BE2C (cell line): ENCODE measurements at regions not wholly inside any gene's neighbourhood (a gene's known extent, or its start where the extent isn't known, plus 50 kb on each side); places are given as distances from the start of the nearest gene placed in this dataset.

Source experiments
- DNase-seq: peaks from one replicate; pipeline ENCODE4 v3.0.0-alpha.2; 2020
- H3K27me3 ChIP-seq: fragments of 250-450 bp; sonication (Bioruptor Pico); 2 replicates; pipeline ENCODE4 v1.5.1; 2020; ENCODE audit warnings: mild to moderate bottlenecking
- H3K36me3 ChIP-seq: fragments of 250-450 bp; sonication (Bioruptor Pico); 2 replicates; pipeline ENCODE4 v1.5.1; 2020; ENCODE audit warnings: mild to moderate bottlenecking
- H3K4me1 ChIP-seq: fragments of 250-450 bp; sonication (Bioruptor Pico); 2 replicates; pipeline ENCODE4 v1.5.1; 2020
- H3K4me3 ChIP-seq: 2 replicates; pipeline ENCODE4 v1.5.1; 2011; ENCODE audit warnings: low read depth, low read length
- H3K9me3 ChIP-seq: fragments of 250-450 bp; sonication (Bioruptor Pico); 2 replicates; pipeline ENCODE4 v1.5.1; 2020
- CTCF ChIP-seq: IDR thresholded peaks from 2 replicates; pipeline ENCODE4 v1.5.1; 2012; ENCODE audit warnings: mild to moderate bottlenecking, low read depth, low read length

- no peak for DNase-seq
- no peaks in the 10 kb centered on the region for H3K36me3 ChIP-seq
- H3K27me3 ChIP-seq: no peaks in the 10 kb centered on the region
- TF ChIP-seq CTCF: no peak
- H3K9me3 ChIP-seq: no peaks in the 10 kb centered on the region
- H3K4me3 ChIP-seq: no peak overlapping the region
- H3K4me1 ChIP-seq: no peaks in the 10 kb centered on the region
These were observed 265.6 kb upstream of the DCBLD2 start for GRCh38 chr3:99167071-99167470.

GRCh38 chr3:99163314-99163713 is 261.8 kb upstream of the DCBLD2 start:
- H3K9me3 ChIP-seq: no peaks in the 10 kb centered on the region
- no peaks in the 10 kb centered on the region for H3K27me3 ChIP-seq
- DNase-seq: no peak
- no peaks in the 10 kb centered on the region for H3K36me3 ChIP-seq
- TF ChIP-seq CTCF: no peak
- H3K4me3 ChIP-seq: no peak overlapping the region
- no peaks in the 10 kb centered on the region for H3K4me1 ChIP-seq

GRCh38 chr3:99159220-99159762 is 257.8 kb upstream of the DCBLD2 start:
- no peaks in the 10 kb centered on the region for H3K9me3 ChIP-seq
- no peaks in the 10 kb centered on the region for H3K36me3 ChIP-seq
- H3K27me3 ChIP-seq: no peaks in the 10 kb centered on the region
- TF ChIP-seq CTCF: no peak
- DNase-seq: no peak
- no peaks in the 10 kb centered on the region for H3K4me1 ChIP-seq
- no peak overlapping the region for H3K4me3 ChIP-seq

- TF ChIP-seq CTCF: no peak
- Histone ChIP-seq H3K36me3 (no peaks in the 10 kb centered on the region), H3K9me3 (no peaks in the 10 kb centered on the region), H3K27me3 (no peaks in the 10 kb centered on the region), H3K4me3 (no peak overlapping the region), H3K4me1 (no peaks in the 10 kb centered on the region)
- DNase-seq: no peak
These were observed 243.5 kb upstream of the DCBLD2 start for GRCh38 chr3:99145031-99145430.

GRCh38 chr3:99143493-99143892 is 242.0 kb upstream of the DCBLD2 start:
- Histone ChIP-seq H3K27me3 (no peaks in the 10 kb centered on the region), H3K4me3 (no peak overlapping the region), H3K4me1 (no peaks in the 10 kb centered on the region), H3K9me3 (no peaks in the 10 kb centered on the region), H3K36me3 (no peaks in the 10 kb centered on the region)
- no peak for TF ChIP-seq CTCF
- DNase-seq: no peak

- Histone ChIP-seq H3K4me1 (no peaks in the 10 kb centered on the region), H3K9me3 (no peaks in the 10 kb centered on the region), H3K27me3 (no peaks in the 10 kb centered on the region), H3K36me3 (no peaks in the 10 kb centered on the region), H3K4me3 (no peak overlapping the region)
- DNase-seq: no peak
- no peak for TF ChIP-seq CTCF
These were observed 233.5 kb upstream of the DCBLD2 start for GRCh38 chr3:99134986-99135385.
